Breast epithelium (tissue), 3 donors: ENCODE measurements at regions not wholly inside any gene's neighbourhood (a gene's known extent, or its start where the extent isn't known, plus 50 kb on each side); places are given as distances from the start of the nearest gene placed in this dataset.

Source experiments
- CTCF ChIP-seq, 3 donors: fragments of 450-650 bp; IDR thresholded peaks; one replicate each; pipeline ENCODE4 v1.5.1; 2016 to 2017; ENCODE audit warnings: antibody characterized with exemption in 3 of 3, mild to moderate bottlenecking in 3 of 3, moderate library complexity in 3 of 3
- POLR2A ChIP-seq: fragments of 450-650 bp; IDR thresholded peaks from one replicate; pipeline ENCODE4 v1.6.1; 2016; ENCODE audit warnings: antibody characterized with exemption, mild to moderate bottlenecking, moderate library complexity

- TF ChIP-seq CTCF (IDR thresholded peaks at IDR 0.05) (no peak), POLR2A (no peak)
These were observed 1018.6 kb downstream of the TBC1D22A start for GRCh38 chr22:47781024-47781423.
